Type B pancreatic cell (in vitro differentiated cells): ENCODE measurements at regions not wholly inside any gene's neighbourhood (a gene's known extent, or its start where the extent isn't known, plus 50 kb on each side); places are given as distances from the start of the nearest gene placed in this dataset.

Experiments used
- DNase-seq: peaks from one replicate; pipeline ENCODE4 v3.0.0; 2021; ENCODE audit warnings: mixed read lengths; ENCODE audit not compliant: unreplicated experiment; ENCODE audit errors: extremely low spot score
- H3K27ac Mint-ChIP-seq: 2 replicates; pipeline ENCODE4 v1.8.0; 2021; ENCODE audit warnings: mild to moderate bottlenecking, mixed read lengths
- H3K27me3 Mint-ChIP-seq: 2 replicates; pipeline ENCODE4 v1.8.0; 2021; ENCODE audit warnings: mixed read lengths
- H3K36me3 Mint-ChIP-seq: 2 replicates; pipeline ENCODE4 v1.8.0; 2021; ENCODE audit warnings: mixed read lengths
- H3K4me1 Mint-ChIP-seq: one replicate; pipeline ENCODE4 v1.8.0; 2021; ENCODE audit warnings: mixed read lengths; ENCODE audit not compliant: unreplicated experiment
- H3K4me3 Mint-ChIP-seq: 2 replicates; pipeline ENCODE4 v1.8.0; 2021; ENCODE audit warnings: mild to moderate bottlenecking, mixed read lengths
- H3K9me3 Mint-ChIP-seq: 2 replicates; pipeline ENCODE4 v1.8.0; 2021; ENCODE audit warnings: mixed read lengths
- TF ChIP-seq, protein P1 (sequence below): fragments of 200-600 bp; sonication (generic); conservative IDR thresholded peaks from 2 replicates; pipeline ENCODE4 v1.5.0; 2021; ENCODE audit warnings: antibody characterized with exemption, mild to moderate bottlenecking

GRCh38 chr9:118038713-118039112, 334.5 kb downstream of the TLR4 start:
- TF ChIP-seq, protein P1, sequence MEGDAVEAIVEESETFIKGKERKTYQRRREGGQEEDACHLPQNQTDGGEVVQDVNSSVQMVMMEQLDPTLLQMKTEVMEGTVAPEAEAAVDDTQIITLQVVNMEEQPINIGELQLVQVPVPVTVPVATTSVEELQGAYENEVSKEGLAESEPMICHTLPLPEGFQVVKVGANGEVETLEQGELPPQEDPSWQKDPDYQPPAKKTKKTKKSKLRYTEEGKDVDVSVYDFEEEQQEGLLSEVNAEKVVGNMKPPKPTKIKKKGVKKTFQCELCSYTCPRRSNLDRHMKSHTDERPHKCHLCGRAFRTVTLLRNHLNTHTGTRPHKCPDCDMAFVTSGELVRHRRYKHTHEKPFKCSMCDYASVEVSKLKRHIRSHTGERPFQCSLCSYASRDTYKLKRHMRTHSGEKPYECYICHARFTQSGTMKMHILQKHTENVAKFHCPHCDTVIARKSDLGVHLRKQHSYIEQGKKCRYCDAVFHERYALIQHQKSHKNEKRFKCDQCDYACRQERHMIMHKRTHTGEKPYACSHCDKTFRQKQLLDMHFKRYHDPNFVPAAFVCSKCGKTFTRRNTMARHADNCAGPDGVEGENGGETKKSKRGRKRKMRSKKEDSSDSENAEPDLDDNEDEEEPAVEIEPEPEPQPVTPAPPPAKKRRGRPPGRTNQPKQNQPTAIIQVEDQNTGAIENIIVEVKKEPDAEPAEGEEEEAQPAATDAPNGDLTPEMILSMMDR: no peak
- Mint-ChIP-seq H3K4me3 (no peak overlapping the region), H3K9me3 (no peaks in the 10 kb centered on the region), H3K27me3 (no peaks in the 10 kb centered on the region), H3K27ac (no peak overlapping the region), H3K36me3 (no peaks in the 10 kb centered on the region), H3K4me1 (no peaks in the 10 kb centered on the region)
- no peak for DNase-seq

DNA sequence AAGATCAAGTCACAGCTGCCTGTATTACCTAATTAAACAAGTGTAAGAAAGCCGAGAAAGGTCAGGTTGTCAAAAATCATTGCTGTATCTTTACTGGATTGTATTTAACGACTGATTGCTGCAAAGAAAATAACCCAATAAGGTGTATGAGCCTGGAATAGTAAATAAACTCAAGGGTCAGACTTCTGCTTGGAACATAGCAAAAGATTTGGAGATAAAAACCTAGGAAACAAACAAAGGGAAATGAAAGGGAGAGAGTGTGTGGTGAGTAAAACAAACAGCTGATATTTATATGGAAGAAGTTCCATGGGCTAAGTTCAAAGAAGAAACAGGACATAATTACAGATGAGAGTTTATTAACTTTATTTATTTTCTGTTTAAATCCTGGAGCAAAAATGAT, 354.0 kb downstream of the TLR4 start:
- Mint-ChIP-seq H3K27ac (no peak overlapping the region), H3K4me3 (no peak overlapping the region), H3K36me3 (no peaks in the 10 kb centered on the region), H3K9me3 (no peaks in the 10 kb centered on the region), H3K4me1 (no peaks in the 10 kb centered on the region), H3K27me3 (peaks cover 3% of the 10 kb centered on the region)
- TF ChIP-seq, protein P1: no peak
- no peak for DNase-seq

DNA sequence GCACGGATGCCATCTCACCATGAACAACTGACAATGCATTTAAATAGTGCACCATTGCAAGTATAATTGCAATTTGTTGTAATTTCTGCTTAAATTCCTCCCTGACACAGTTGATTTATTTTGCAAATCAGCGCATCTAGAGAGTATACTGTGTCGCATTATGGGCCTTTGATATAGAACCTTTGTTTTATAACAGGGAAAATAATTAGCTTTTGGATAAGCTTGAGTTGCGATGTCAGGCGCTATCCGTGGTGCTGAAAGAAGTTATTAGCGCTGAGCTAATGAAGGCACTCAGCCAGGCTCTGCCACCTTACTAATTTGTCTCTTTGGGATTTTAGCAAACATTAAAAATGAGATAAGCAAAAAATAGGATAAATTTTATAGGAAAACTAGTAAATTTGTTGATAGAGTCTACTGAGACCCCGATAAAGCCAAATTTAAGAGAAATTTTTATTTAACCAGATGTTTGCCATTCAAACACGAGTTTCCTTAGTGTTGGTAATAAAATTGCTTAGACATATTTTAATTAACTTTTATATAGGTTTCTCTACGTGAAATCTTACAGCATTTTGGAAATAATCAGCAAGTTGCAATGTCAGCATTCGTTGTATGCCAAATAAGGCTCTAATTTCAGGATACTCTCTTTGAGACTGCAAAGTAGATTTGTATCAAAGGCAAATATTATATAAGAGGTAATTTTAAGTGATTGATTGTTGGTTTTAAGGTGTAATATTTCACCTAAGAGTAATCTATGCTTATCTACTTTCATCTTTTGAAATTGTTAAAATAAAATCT, 355.5 kb downstream of the TLR4 start:
- H3K9me3 Mint-ChIP-seq: no peaks in the 10 kb centered on the region
- no peaks in the 10 kb centered on the region for H3K4me1 Mint-ChIP-seq
- TF ChIP-seq, protein P1: no peak
- H3K4me3 Mint-ChIP-seq: no peak overlapping the region
- DNase-seq: no peak
- no peak overlapping the region for H3K27ac Mint-ChIP-seq
- peaks cover 3% of the 10 kb centered on the region for H3K27me3 Mint-ChIP-seq
- no peaks in the 10 kb centered on the region for H3K36me3 Mint-ChIP-seq

DNA sequence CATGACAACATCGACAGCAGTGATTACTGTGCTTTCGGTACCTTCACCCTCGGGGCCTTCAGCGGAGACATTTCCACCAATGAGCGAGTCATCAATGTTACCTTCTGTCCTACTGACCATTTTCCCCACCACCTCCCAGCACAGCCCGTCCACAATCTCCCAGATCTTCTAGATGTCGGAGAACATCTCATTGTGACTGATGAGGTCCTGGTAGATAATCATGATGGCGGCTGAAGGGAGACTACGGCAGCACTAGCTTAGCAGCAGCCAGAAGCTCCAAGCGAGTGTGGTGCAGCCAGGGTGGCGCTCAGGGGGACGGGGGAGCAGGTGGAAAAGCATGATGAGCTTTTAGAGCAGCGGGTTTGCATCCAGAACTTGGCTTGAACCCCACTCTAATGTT, 379.0 kb downstream of the TLR4 start:
- no peaks in the 10 kb centered on the region for H3K36me3 Mint-ChIP-seq
- H3K4me1 Mint-ChIP-seq: no peaks in the 10 kb centered on the region
- TF ChIP-seq, protein P1: no peak
- no peaks in the 10 kb centered on the region for H3K9me3 Mint-ChIP-seq
- H3K4me3 Mint-ChIP-seq: no peak overlapping the region
- no peak overlapping the region for H3K27ac Mint-ChIP-seq
- no peak for DNase-seq
- H3K27me3 Mint-ChIP-seq: no peaks in the 10 kb centered on the region

DNA sequence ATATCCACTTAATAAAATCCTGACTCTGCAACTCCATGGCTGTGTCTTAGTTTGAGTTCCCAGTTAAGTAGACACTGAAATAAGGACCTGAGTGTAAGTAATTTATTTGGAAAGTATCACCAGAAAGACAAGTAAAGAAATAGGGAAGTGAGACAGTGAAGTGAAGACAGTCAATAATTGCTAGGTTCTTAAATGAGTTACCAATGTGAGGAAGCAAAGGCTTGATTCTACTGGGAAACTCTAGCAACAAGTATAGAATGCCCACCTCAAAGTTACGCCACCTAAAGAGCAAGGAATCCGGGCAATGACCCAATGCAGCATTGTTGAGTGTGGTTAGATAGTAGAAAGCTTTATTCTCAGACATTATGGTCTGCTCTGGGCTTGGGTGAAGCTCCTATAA, 383.9 kb downstream of the TLR4 start:
- no peak overlapping the region for H3K4me3 Mint-ChIP-seq
- no peak for DNase-seq
- H3K27me3 Mint-ChIP-seq: no peaks in the 10 kb centered on the region
- TF ChIP-seq, protein P1: no peak
- no peaks in the 10 kb centered on the region for H3K9me3 Mint-ChIP-seq
- no peaks in the 10 kb centered on the region for H3K36me3 Mint-ChIP-seq
- no peak overlapping the region for H3K27ac Mint-ChIP-seq
- H3K4me1 Mint-ChIP-seq: no peaks in the 10 kb centered on the region
